Activated CD4-positive, alpha-beta T cell treated with anti-CD3 and anti-CD28 coated beads, Interleukin-2, Interleukin-4, amounts not matched to agents 100 ng/mL and 50 ng/mL, durations not matched to agents 16 hours and 8 hours (primary cell): ENCODE measurements at regions not wholly inside any gene's neighbourhood (a gene's known extent, or its start where the extent isn't known, plus 50 kb on each side); places are given as distances from the start of the nearest gene placed in this dataset.

Experiments used
- DNase-seq: peaks from one replicate; pipeline ENCODE4 v3.0.0-alpha.2; 2020; ENCODE audit warnings: low spot score

- no peak for DNase-seq
Observed at GRCh38 chr4:22099896-22100295, 151.3 kb upstream of the KCNIP4 start.

- DNase-seq, result no peak
Observed at GRCh38 chr4:22097596-22097995, 149.0 kb upstream of the KCNIP4 start.

- no peak for DNase-seq
Observed at GRCh38 chr4:22094217-22094616, 145.6 kb upstream of the KCNIP4 start.

GRCh38 chr4:22093126-22093525 lies 144.6 kb upstream of the KCNIP4 start:
- DNase-seq, result no peak

- no peak for DNase-seq
Observed at GRCh38 chr4:22091906-22092305, 143.3 kb upstream of the KCNIP4 start.

GRCh38 chr4:22091352-22091717 lies 142.8 kb upstream of the KCNIP4 start:
- DNase-seq, result no peak

- DNase-seq, result no peak
Observed at GRCh38 chr4:22090661-22091351, 142.2 kb upstream of the KCNIP4 start.

- no peak for DNase-seq
Observed at GRCh38 chr4:22077571-22077970, 129.0 kb upstream of the KCNIP4 start.

GRCh38 chr4:22072726-22073125 lies 124.2 kb upstream of the KCNIP4 start:
- no peak for DNase-seq

- no peak for DNase-seq
Observed at GRCh38 chr4:22072240-22072639, 123.7 kb upstream of the KCNIP4 start.

GRCh38 chr4:22071749-22072148 lies 123.2 kb upstream of the KCNIP4 start:
- peak; percentile 37 for DNase-seq

GRCh38 chr4:22070256-22070655 lies 121.7 kb upstream of the KCNIP4 start:
- DNase-seq, result no peak

GRCh38 chr4:22063613-22064012 lies 115.0 kb upstream of the KCNIP4 start:
- no peak for DNase-seq

GRCh38 chr4:22062676-22063075 lies 114.1 kb upstream of the KCNIP4 start:
- DNase-seq, result no peak

GRCh38 chr4:22055954-22056353 lies 107.4 kb upstream of the KCNIP4 start:
- no peak for DNase-seq

GRCh38 chr4:22052076-22052475 lies 103.5 kb upstream of the KCNIP4 start:
- no peak for DNase-seq

GRCh38 chr4:22048323-22048722 lies 99.8 kb upstream of the KCNIP4 start:
- no peak for DNase-seq

GRCh38 chr4:22047793-22048192 lies 99.2 kb upstream of the KCNIP4 start:
- no peak for DNase-seq

GRCh38 chr4:22045051-22045630 lies 96.6 kb upstream of the KCNIP4 start:
- DNase-seq, result no peak

- DNase-seq, result no peak
Observed at GRCh38 chr4:22031423-22031822, 82.9 kb upstream of the KCNIP4 start.

- DNase-seq, result no peak
Observed at GRCh38 chr4:22030881-22031280, 82.3 kb upstream of the KCNIP4 start.

- DNase-seq, result no peak
Observed at GRCh38 chr4:22030307-22030706, 81.7 kb upstream of the KCNIP4 start.

- DNase-seq, result no peak
Observed at GRCh38 chr4:22029803-22030202, 81.2 kb upstream of the KCNIP4 start.

GRCh38 chr4:22021106-22021505 lies 72.5 kb upstream of the KCNIP4 start:
- no peak for DNase-seq
